Tibial nerve (tissue), 4 donors: ENCODE measurements at regions not wholly inside any gene's neighbourhood (a gene's known extent, or its start where the extent isn't known, plus 50 kb on each side); places are given as distances from the start of the nearest gene placed in this dataset.

Source experiments
- DNase-seq, 2 donors: peaks; one replicate each; pipeline ENCODE4 v3.0.0-alpha.2; 2019; ENCODE audit warnings: low spot score in 2 of 2
- H3K27ac ChIP-seq, 4 donors: fragments of 200-600 bp; sonication (generic) in 3 of 4; one replicate each; pipeline ENCODE4 v1.5.1; 2017 to 2019; ENCODE audit warnings: mild to moderate bottlenecking in 1 of 4
- H3K27me3 ChIP-seq, 2 donors: fragments of 200-600 bp; sonication (generic) in 1 of 2; one replicate each; pipeline versions ENCODE4 v1.5.1 to v1.6.0; 2017 to 2019
- H3K36me3 ChIP-seq, 3 donors: fragments of 200-600 bp; sonication (generic); one replicate each; pipeline ENCODE4 v1.5.1; 2018 to 2019
- H3K4me1 ChIP-seq, 4 donors: fragments of 200-600 bp; sonication (generic) in 3 of 4; one replicate each; pipeline ENCODE4 v1.5.1; 2017 to 2019
- H3K4me3 ChIP-seq, 4 donors: fragments of 200-600 bp; sonication (generic) in 3 of 4; one replicate each; pipeline ENCODE4 v1.5.1; 2017 to 2019; ENCODE audit warnings: mild to moderate bottlenecking in 1 of 4, moderate library complexity in 1 of 4
- H3K9me3 ChIP-seq, 4 donors: fragments of 200-600 bp; sonication (generic) in 3 of 4; one replicate each; pipeline ENCODE4 v1.5.1; 2017 to 2019
- EP300 ChIP-seq, 2 donors: sonication (generic); formaldehyde crosslinking; IDR thresholded peaks; one replicate each; pipeline ENCODE4 v1.6.1; 2017; ENCODE audit warnings: antibody characterized with exemption in 2 of 2, mild to moderate bottlenecking in 1 of 2
- POLR2A ChIP-seq, 2 donors: fragments of 450-650 bp; IDR thresholded peaks; one replicate each; pipeline ENCODE4 v1.6.1; 2017; ENCODE audit warnings: antibody characterized with exemption in 2 of 2, mild to moderate bottlenecking in 2 of 2, moderate library complexity in 2 of 2
- WGBS, 2 donors: methylation state at CpG; one replicate each; pipeline ENCODE4 v1.1.5; 2018; 5-methylcytosine and 5-hydroxymethylcytosine counted together
- TF ChIP-seq, protein P1 (sequence below), 5 experiments: fragments of 200-600 bp in 3 of 5; fragments of 450-650 bp in 2 of 5; sonication (generic) in 3 of 5; IDR thresholded peaks; one replicate each; pipeline ENCODE4 v1.5.1; 2016 to 2019; ENCODE audit warnings: antibody characterized with exemption in 5 of 5, mild to moderate bottlenecking in 3 of 5, moderate library complexity in 2 of 5

DNA sequence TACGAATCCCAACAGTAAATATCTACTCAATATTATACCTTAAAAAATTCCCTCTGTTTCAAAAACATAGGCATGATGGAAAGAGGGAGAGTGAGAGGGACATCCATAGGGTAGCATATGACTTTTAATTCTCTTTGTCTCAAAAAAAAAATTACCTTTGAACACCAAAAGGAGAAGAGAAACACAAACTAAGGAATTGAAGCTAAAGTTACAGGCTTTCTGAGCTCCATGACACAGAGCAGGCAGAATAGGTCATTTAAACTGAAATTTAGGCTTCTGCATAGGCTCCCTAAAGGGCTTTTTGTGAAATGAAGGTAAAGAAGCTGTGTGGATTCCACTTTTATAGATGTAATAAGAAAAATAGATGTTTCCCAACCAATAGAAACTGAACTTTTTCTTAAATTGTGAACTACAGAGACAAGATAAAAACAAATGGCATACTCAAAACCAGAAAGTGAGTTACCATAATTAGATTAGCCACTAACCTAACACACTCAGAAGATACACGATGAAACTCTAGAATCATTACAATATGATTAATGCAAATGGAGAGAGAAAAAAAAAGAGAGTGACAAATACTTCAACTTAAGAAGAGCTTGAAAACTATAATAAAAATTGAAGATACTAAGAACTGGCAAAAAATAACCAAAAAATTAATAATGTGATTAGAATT is 584.6 kb downstream of the GABRG1 start:
- Histone ChIP-seq H3K36me3 (no peaks in the 10 kb centered on the region), H3K27ac (no peak overlapping the region), H3K9me3 (no peaks in the 10 kb centered on the region), H3K4me3 (no peak overlapping the region), H3K27me3 (no peaks in the 10 kb centered on the region), H3K4me1 (no peaks in the 10 kb centered on the region)
- DNase-seq = no peak
- TF ChIP-seq EP300 (IDR thresholded peaks at IDR 0.05) (no peak), POLR2A (IDR thresholded peaks at IDR 0.05) (no peak)
- TF ChIP-seq, protein P1, sequence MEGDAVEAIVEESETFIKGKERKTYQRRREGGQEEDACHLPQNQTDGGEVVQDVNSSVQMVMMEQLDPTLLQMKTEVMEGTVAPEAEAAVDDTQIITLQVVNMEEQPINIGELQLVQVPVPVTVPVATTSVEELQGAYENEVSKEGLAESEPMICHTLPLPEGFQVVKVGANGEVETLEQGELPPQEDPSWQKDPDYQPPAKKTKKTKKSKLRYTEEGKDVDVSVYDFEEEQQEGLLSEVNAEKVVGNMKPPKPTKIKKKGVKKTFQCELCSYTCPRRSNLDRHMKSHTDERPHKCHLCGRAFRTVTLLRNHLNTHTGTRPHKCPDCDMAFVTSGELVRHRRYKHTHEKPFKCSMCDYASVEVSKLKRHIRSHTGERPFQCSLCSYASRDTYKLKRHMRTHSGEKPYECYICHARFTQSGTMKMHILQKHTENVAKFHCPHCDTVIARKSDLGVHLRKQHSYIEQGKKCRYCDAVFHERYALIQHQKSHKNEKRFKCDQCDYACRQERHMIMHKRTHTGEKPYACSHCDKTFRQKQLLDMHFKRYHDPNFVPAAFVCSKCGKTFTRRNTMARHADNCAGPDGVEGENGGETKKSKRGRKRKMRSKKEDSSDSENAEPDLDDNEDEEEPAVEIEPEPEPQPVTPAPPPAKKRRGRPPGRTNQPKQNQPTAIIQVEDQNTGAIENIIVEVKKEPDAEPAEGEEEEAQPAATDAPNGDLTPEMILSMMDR (IDR thresholded peaks at IDR 0.05) = no peak
- WGBS, 2 donors = 91 to 97% methylated on average over 2 of the region's 2 CpGs

DNA sequence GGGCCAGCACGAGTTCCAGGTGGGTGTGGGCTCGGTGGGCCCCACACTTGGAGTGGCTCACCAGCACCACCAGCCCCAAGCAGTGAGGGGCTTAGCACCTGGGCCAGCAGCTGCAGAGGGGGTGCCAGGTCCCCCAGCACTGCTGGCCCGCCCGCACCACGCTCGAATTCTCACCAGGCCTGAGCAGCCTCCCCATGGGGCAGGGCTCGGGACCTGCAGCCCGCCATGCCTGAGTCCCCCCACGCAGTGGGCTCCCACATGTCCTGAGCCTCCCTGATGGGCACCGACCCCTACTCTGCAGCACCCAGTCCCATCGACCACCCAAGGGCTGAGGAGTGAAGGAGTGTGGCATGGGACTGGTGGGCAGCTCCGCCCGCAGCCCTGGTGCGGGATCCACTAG is 593.4 kb downstream of the GABRG1 start:
- Histone ChIP-seq H3K4me3 (no peak overlapping the region), H3K4me1 (no peaks in the 10 kb centered on the region), H3K27me3 (no peaks in the 10 kb centered on the region), H3K27ac (no peak overlapping the region), H3K9me3 (peaks cover 0 to 11% (median 0%) of the 10 kb centered on the region in 4 donors), H3K36me3 (no peaks in the 10 kb centered on the region)
- WGBS, 2 donors = 91% methylated on average over 14 of the region's 14 CpGs; no CpG with 5 or more reads in 1 of the 2 donors
- TF ChIP-seq, protein P1 (IDR thresholded peaks at IDR 0.05) = no peak
- TF ChIP-seq EP300 (IDR thresholded peaks at IDR 0.05) = no peak
- TF ChIP-seq POLR2A (IDR thresholded peaks at IDR 0.05) = no peak
- no peak for DNase-seq

DNA sequence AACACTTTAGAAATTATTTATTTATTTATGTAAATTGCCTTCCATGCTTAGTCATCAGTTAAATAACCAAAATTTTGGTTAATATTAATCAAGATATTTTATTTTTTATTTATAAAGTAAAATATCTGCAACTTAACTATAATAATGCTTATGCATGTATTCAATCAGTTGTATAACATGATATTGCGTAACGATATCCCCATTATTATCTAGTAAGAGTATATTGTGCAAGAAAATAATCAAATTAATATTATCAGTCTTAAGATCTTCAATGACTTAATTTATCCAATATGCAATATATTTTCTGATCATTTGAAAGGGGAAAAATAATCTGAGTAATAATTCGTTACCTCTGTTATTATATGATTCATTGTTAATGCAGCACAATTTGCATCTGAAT is 596.7 kb downstream of the GABRG1 start:
- no peak for TF ChIP-seq POLR2A (IDR thresholded peaks at IDR 0.05)
- TF ChIP-seq EP300 (IDR thresholded peaks at IDR 0.05) = no peak
- TF ChIP-seq, protein P1 (IDR thresholded peaks at IDR 0.05) = no peak
- no peak for DNase-seq
- Histone ChIP-seq H3K27ac (no peak overlapping the region), H3K4me3 (no peak overlapping the region), H3K9me3 (peaks cover 0 to 11% (median 0%) of the 10 kb centered on the region in 4 donors), H3K4me1 (no peaks in the 10 kb centered on the region), H3K27me3 (no peaks in the 10 kb centered on the region), H3K36me3 (no peaks in the 10 kb centered on the region)
- WGBS, 2 donors = 95 to 98% methylated on average over 3 of the region's 3 CpGs

DNA sequence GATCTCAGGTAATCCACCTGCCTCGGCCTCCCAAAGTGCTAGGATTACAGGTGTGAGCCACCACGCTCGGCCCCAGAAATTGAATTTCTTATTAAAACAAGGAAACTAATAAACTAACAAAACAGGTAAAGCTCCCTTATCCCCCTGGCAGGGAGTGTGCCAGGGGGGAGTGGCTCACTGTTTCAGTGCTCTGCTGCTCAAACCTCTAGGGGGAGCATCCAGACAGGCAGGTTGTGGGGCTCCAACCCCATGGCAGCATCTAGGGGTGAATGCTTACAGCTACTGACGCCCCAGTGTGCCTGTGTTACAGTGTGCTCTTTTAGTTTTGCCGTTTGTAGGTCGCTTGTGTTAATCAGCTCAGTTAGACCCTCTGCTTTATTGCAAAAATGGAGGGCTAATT is 605.0 kb downstream of the GABRG1 start:
- no peak for DNase-seq
- 93 to 95% methylated on average over 6 of the region's 6 CpGs for WGBS, 2 donors
- H3K27me3 ChIP-seq = no peaks in the 10 kb centered on the region
- H3K9me3 ChIP-seq = no peaks in the 10 kb centered on the region
- no peaks in the 10 kb centered on the region for H3K36me3 ChIP-seq
- H3K27ac ChIP-seq = no peak overlapping the region
- H3K4me3 ChIP-seq = no peak overlapping the region
- no peak for TF ChIP-seq POLR2A (IDR thresholded peaks at IDR 0.05)
- TF ChIP-seq, protein P1 (IDR thresholded peaks at IDR 0.05) = no peak
- no peak for TF ChIP-seq EP300 (IDR thresholded peaks at IDR 0.05)
- H3K4me1 ChIP-seq = no peaks in the 10 kb centered on the region

DNA sequence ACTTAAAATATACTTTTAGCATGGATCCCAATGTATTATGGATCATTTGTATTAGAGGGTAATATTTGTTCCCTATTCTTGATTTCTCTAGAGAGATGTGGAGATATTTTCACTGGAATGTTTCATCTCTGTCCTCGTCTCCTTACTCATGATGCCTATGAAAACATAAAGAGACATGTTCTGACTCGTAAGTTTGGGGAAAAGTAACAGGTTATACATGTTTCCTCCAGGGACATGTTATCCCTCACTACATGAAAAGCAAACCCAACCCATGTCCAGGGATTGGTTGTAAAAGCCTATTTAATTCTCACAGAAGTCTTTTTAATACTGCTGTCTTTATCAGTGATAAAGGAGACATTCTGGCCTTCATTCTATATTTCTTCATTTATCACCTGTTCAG is 621.4 kb downstream of the GABRG1 start:
- Histone ChIP-seq H3K27me3 (no peaks in the 10 kb centered on the region), H3K27ac (no peak overlapping the region), H3K4me3 (no peak overlapping the region), H3K36me3 (no peaks in the 10 kb centered on the region), H3K4me1 (no peaks in the 10 kb centered on the region), H3K9me3 (no peaks in the 10 kb centered on the region)
- DNase-seq = no peak
- 63 to 82% methylated on average over 2 of the region's 2 CpGs for WGBS, 2 donors
- TF ChIP-seq, protein P1 (IDR thresholded peaks at IDR 0.05) = no peak
